KMS-11 (cell line): ENCODE measurements at regions not wholly inside any gene's neighbourhood (a gene's known extent, or its start where the extent isn't known, plus 50 kb on each side); places are given as distances from the start of the nearest gene placed in this dataset.

Source experiments
- H2AFZ ChIP-seq: fragments of 200-600 bp; sonication (generic); 2 replicates; pipeline ENCODE4 v1.6.1; 2016; ENCODE audit warnings: antibody characterized with exemption, mixed run types, low read depth
- H3K27ac ChIP-seq: fragments of 200-600 bp; sonication (generic); 2 replicates; pipeline ENCODE4 v1.6.1; 2016; ENCODE audit warnings: mild to moderate bottlenecking, mixed run types
- H3K27me3 ChIP-seq: fragments of 200-600 bp; sonication (generic); 2 replicates; pipeline ENCODE4 v1.6.1; 2017; ENCODE audit warnings: mild to moderate bottlenecking, low read depth, mixed run types, moderate library complexity; ENCODE audit not compliant: insufficient read depth
- H3K36me3 ChIP-seq: fragments of 200-600 bp; sonication (generic); 2 replicates; pipeline ENCODE4 v1.6.1; 2017; ENCODE audit warnings: mild to moderate bottlenecking, mixed run types; ENCODE audit not compliant: insufficient read depth
- H3K4me1 ChIP-seq: fragments of 200-600 bp; sonication (generic); 2 replicates; pipeline ENCODE4 v1.6.1; 2016; ENCODE audit warnings: mild to moderate bottlenecking, low read depth, mixed run types; ENCODE audit not compliant: poor library complexity, severe bottlenecking
- H3K4me2 ChIP-seq: fragments of 200-600 bp; sonication (generic); 2 replicates; pipeline ENCODE4 v1.7.0; 2016; ENCODE audit warnings: mild to moderate bottlenecking, mixed run types
- H3K4me3 ChIP-seq: fragments of 200-600 bp; sonication (generic); IDR thresholded peaks from 2 replicates; pipeline ENCODE4 v1.6.1; 2017; ENCODE audit warnings: low read depth, low read length, mixed read lengths; ENCODE audit not compliant: insufficient read depth
- H3K79me2 ChIP-seq: fragments of 200-600 bp; sonication (generic); 2 replicates; pipeline ENCODE4 v1.6.1; 2016; ENCODE audit warnings: low read depth, mixed run types; ENCODE audit not compliant: insufficient read depth
- H3K9ac ChIP-seq: fragments of 200-600 bp; sonication (generic); 2 replicates; pipeline ENCODE4 v1.6.1; 2016; ENCODE audit warnings: mild to moderate bottlenecking, mixed run types
- H4K20me1 ChIP-seq: fragments of 200-600 bp; sonication (generic); 2 replicates; pipeline ENCODE4 v1.6.1; 2016; ENCODE audit warnings: mild to moderate bottlenecking, mixed run types; ENCODE audit not compliant: insufficient read depth
- CTCF ChIP-seq: fragments of 200-600 bp; sonication (generic); conservative IDR thresholded peaks from 2 replicates; pipeline ENCODE4 v1.6.1; 2017; ENCODE audit warnings: low read depth, mild to moderate bottlenecking, antibody characterized with exemption, low read length, moderate library complexity, mixed read lengths

DNA sequence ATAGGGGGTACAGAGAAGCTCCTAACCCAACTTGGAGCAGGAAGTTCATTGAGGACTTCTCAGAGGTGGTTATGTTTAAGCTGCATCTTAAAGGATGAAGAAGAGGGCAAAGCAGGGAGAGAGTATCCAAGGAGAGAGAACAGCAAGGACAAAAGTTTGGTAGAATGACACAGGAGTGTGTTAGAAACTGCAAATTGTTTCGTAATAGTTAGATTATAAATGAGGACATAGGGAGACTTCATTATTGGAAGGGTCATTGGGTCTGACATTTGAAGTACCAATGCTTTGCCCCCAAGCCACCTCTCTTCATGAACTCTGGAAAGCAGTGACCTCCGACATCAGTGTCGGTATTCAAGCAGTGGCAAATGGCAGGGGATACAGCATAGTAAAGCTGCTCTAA is 209.6 kb upstream of the JUN start:
- Histone ChIP-seq H3K27ac (no peak overlapping the region), H3K27me3 (no peaks in the 10 kb centered on the region), H3K9ac (no peak overlapping the region), H4K20me1 (no peaks in the 10 kb centered on the region), H3K4me1 (peaks cover 19% of the 10 kb centered on the region), H2AFZ (no peak overlapping the region), H3K79me2 (no peaks in the 10 kb centered on the region), H3K4me3 (no peak overlapping the region), H3K36me3 (no peaks in the 10 kb centered on the region), H3K4me2 (no peak overlapping the region)
- no peak for TF ChIP-seq CTCF

DNA sequence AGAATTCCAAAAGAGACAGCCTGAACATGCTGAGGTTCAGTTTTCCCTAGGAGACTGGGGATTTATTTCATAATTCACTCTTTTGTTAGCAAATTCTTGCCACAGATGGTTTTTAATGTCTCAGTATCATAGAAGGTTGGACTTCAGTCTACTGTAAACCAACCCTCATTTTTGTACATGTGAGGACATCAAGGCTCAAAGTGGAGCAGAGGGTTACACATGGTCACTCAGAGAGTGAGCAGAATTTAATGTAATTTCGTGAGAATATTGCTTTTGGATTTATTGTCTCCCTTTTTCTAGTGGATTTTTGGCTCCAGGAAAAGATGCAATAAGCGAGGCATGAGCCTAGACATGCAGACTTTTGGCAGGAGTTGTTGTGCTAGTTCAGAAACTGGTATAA is 210.8 kb upstream of the JUN start:
- Histone ChIP-seq H3K36me3 (no peaks in the 10 kb centered on the region), H3K27me3 (no peaks in the 10 kb centered on the region), H4K20me1 (no peaks in the 10 kb centered on the region)

GRCh38 chr1:58996341-58997059 is 212.7 kb upstream of the JUN start:
- Histone ChIP-seq H3K9ac (no peak overlapping the region), H3K4me3 (no peak overlapping the region), H4K20me1 (no peaks in the 10 kb centered on the region), H2AFZ (no peak overlapping the region), H3K27me3 (no peaks in the 10 kb centered on the region), H3K79me2 (no peaks in the 10 kb centered on the region), H3K4me1 (peaks cover 19% of the 10 kb centered on the region), H3K27ac (no peak overlapping the region), H3K4me2 (0 out of 2 replicates have a peak overlapping the region, but pooled peaks have one; percentile 17), H3K36me3 (no peaks in the 10 kb centered on the region)
- no peak for TF ChIP-seq CTCF

More for the DNA sequence above, 210.8 kb upstream of the JUN start:
- no peak overlapping the region for H3K4me3 ChIP-seq
- H3K9ac ChIP-seq, result no peak overlapping the region
- no peak overlapping the region for H2AFZ ChIP-seq
- no peaks in the 10 kb centered on the region for H3K79me2 ChIP-seq
- H3K27ac ChIP-seq, result no peak overlapping the region
- TF ChIP-seq CTCF, result no peak
- H3K4me1 ChIP-seq, result peaks cover 19% of the 10 kb centered on the region
- H3K4me2 ChIP-seq, result no peak overlapping the region

DNA sequence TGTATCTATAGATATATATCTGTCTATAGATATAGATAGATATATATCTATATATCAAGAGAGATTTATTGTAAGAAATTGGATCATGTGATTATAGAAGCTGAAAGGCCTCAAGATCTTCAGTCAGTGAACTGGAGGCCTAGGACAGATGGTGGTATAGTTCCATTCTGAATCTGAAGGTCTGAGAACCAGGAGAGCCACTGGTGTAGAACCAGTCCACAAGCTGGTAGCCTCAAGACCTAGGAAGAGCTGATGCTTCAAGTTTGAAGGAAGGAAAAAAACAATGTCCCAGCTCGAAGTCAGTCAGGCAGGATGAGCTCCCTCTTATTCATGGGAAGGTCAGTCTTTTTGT is 213.2 kb upstream of the JUN start:
- Histone ChIP-seq H3K27me3 (no peaks in the 10 kb centered on the region), H3K36me3 (no peaks in the 10 kb centered on the region), H3K4me2 (no peak overlapping the region), H4K20me1 (no peaks in the 10 kb centered on the region), H3K79me2 (no peaks in the 10 kb centered on the region), H3K4me3 (no peak overlapping the region), H3K9ac (no peak overlapping the region), H3K4me1 (peaks cover 19% of the 10 kb centered on the region), H2AFZ (no peak overlapping the region), H3K27ac (no peak overlapping the region)
- no peak for TF ChIP-seq CTCF
